LNCaP clone FGC (cell line): ENCODE measurements at regions not wholly inside any gene's neighbourhood (a gene's known extent, or its start where the extent isn't known, plus 50 kb on each side); places are given as distances from the start of the nearest gene placed in this dataset.

Experiments
- DNase-seq: peaks from one replicate; pipeline ENCODE4 v3.0.0-alpha.2; 2011; ENCODE audit warnings: low read depth
- H3K4me3 ChIP-seq: 2 replicates; pipeline ENCODE4 v1.5.1; 2011; ENCODE audit warnings: mild to moderate bottlenecking, low read depth, low read length, control low read depth
- CTCF ChIP-seq: IDR thresholded peaks from 2 replicates; pipeline ENCODE4 v1.5.1; 2012; ENCODE audit warnings: mild to moderate bottlenecking; ENCODE audit not compliant: control insufficient read depth, insufficient read depth; ENCODE audit errors: extremely low read depth

DNA sequence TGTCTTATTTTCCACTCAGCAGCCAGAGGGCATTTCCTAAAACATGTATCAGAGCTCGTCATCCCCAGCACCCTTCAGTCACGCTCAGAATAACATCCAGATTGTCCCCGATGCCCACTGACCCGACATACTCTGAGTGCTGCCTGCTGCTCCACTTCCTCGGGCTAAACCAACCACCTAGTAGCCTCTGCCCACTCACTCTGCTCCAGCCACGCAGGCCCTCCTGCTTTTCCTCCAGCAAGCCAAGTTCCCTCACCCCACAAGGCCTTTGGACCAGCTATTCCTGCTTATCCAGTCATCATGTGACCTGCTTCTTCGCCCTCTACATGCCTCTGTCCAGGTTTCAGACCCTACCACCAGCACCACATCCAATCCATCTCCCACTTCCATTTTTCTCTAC is 454.2 kb downstream of the CD83 start:
- TF ChIP-seq CTCF = no peak
- DNase-seq = no peak
- no peak overlapping the region for H3K4me3 ChIP-seq

DNA sequence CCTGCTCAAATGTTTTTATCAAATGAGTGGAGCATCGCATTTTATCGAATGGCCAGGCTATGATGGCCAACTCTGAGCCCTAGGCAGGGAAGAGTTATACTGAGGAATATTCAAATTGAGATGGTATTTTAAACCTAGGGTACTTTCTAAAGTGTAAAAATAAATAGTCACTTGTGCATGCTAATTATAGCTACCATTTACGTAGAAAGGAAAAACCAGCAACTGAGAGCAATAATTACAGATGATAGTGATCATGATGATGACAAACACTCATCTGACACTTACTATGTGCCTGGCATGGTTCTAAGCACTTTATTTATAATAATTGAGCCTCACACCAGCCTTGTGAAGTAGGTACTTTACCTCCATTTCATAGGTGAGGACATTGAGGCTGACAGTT is 455.7 kb downstream of the CD83 start:
- no peak for TF ChIP-seq CTCF
- no peak for DNase-seq
- H3K4me3 ChIP-seq = no peak overlapping the region

DNA sequence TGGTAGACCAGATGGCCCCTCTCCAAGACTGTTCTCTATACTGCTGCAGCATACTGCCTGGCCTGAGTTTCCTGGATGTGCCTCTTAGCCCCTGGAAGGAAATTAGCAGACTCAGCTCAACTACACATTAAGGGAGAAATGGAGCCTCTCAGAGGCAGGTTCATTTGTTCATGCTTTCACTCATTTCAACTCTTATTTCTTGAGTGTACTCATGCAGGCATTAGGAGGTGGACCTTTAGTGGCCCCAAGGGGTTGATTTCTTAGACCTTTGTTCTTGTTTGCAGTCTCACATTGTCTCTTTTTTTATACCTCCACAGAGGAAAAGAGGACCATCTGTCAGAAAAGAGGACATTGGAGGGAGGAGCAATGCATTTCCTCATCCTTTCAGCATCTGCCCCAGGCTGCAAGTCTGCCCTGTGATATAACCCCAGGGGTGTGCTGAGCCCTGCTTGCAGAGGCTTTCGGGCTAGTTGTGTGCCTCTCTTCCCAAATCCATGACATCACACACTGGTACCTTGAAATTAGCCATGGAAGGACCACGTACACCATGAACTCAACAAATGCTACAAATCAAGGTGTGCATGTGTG is 456.2 kb downstream of the CD83 start:
- DNase-seq = no peak
- H3K4me3 ChIP-seq = no peak overlapping the region
- TF ChIP-seq CTCF = no peak

DNA sequence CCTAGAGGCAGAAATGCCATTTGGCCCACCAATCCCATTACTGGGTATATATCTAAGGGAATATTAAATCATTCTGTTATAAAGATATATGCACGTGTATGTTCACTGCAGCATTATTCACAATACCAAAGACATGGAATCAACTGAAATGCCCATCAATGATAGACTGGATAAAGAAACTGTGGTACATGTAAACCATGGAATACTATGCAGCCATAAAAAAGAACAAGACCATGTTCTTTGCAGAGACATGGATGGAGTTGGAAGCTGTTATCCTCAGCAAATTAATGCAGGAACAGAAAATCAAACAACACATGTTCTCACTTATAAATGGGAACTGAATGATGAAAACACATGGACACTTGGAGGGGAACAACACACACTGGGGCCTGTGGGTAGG is 458.4 kb downstream of the CD83 start:
- DNase-seq = no peak
- no peak overlapping the region for H3K4me3 ChIP-seq
- TF ChIP-seq CTCF = no peak

GRCh38 chr6:14578994-14579393 is 461.4 kb downstream of the CD83 start:
- no peak for TF ChIP-seq CTCF
- DNase-seq = no peak
- no peak overlapping the region for H3K4me3 ChIP-seq

- TF ChIP-seq CTCF = no peak
- H3K4me3 ChIP-seq = no peak overlapping the region
- DNase-seq = no peak
These were observed 465.2 kb downstream of the CD83 start for GRCh38 chr6:14582749-14583148.

GRCh38 chr6:14583826-14584225 is 466.3 kb downstream of the CD83 start:
- DNase-seq = no peak
- no peak overlapping the region for H3K4me3 ChIP-seq
- TF ChIP-seq CTCF = no peak
